ENCODE measurements at regions not wholly inside any gene's neighbourhood (a gene's known extent, or its start where the extent isn't known, plus 50 kb on each side); places are given as distances from the start of the nearest gene placed in this dataset.

DNA sequence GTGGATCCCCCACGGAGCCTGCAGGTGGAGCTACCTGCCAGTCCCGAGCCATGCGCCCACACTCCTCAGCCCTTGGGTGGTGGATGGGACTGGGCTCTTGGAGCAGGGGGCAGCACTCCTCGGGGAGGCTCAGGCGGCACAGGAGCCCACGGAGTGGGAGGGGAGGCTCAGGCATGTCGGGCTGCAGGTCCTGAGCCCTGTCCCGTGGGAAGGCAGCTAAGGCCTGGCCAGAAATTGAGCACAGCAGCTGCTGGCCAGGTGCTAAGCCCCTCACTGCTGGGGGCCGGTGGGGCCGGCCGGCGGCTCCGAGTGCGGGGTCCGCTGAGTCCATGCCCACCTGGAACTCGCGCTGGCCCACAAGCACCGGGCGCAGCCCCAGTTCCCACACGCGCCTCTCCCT, 91.7 kb upstream of the ACVR1 start:
- TF ChIP-seq, protein P1, sequence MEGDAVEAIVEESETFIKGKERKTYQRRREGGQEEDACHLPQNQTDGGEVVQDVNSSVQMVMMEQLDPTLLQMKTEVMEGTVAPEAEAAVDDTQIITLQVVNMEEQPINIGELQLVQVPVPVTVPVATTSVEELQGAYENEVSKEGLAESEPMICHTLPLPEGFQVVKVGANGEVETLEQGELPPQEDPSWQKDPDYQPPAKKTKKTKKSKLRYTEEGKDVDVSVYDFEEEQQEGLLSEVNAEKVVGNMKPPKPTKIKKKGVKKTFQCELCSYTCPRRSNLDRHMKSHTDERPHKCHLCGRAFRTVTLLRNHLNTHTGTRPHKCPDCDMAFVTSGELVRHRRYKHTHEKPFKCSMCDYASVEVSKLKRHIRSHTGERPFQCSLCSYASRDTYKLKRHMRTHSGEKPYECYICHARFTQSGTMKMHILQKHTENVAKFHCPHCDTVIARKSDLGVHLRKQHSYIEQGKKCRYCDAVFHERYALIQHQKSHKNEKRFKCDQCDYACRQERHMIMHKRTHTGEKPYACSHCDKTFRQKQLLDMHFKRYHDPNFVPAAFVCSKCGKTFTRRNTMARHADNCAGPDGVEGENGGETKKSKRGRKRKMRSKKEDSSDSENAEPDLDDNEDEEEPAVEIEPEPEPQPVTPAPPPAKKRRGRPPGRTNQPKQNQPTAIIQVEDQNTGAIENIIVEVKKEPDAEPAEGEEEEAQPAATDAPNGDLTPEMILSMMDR (conservative IDR thresholded peaks at IDR 0.05; ENCODE audit: low read length), result no peak
- H3K4me3 ChIP-seq (ENCODE audit: low read length), result no peak overlapping the region
- no peak for DNase-seq (ENCODE audit: low read depth)

DNA sequence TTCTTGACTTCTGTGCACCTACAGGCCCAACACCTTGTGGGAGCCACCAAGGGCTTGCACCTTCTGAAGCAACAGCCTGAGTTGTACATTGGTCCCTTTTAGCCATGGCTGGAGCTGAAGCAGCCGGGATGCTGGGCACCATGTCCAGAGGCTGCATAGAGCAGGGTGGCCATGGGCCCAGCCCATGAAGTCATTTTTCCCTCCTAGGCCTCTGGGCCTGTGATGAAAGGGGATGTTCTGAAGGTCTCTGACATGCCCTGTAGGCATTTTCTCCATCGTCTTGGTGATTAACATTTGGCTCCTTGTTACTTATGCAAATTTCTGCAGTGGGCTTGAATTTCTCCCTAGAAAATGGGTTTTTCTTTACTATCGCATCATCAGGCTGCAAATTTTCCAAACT, 83.1 kb upstream of the ACVR1 start:
- no peak overlapping the region for H3K4me3 ChIP-seq (ENCODE audit: low read length)
- TF ChIP-seq, protein P1 (conservative IDR thresholded peaks at IDR 0.05; ENCODE audit: low read length), result no peak
- no peak for DNase-seq (ENCODE audit: low read depth)

DNA sequence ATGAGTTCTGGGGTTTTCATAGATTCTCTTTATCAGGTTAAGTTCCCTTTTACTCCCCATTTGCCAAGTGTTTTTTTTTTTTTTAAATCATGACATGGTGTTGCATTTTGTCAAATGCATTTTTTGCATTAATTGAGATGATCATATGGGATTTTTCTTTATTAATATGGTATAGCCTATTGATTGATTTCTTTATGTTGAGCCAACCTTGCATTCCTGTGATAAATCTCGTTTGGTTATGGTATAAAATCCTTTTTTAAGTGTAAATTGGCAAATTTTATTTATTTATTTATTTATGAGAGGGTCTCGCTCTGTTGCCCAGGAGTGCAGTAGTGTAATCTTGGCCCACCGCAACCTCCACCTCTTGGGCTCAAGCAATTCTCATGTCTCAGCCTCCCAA, 81.5 kb upstream of the ACVR1 start:
- no peak for DNase-seq (ENCODE audit: low read depth)
- TF ChIP-seq, protein P1 (conservative IDR thresholded peaks at IDR 0.05; ENCODE audit: low read length), result no peak

DNA sequence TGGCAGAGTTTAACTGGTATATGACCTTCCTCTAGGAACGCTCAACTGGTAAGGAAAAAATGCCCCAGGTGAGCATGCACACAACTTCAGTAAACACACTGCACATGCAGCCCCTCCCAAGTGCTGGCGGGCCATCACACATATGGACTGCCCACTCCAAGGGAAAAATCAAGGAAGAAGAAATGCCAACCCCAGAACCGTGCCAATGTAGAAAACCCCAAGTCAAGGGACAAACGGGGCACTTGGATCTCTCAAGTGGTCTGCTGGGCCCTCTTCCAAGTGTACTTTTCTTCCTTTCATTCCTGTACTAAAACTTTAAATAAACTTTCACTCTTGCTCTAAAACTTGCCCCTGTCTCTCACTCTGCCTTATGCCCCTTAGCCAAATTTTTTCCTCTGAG, 76.4 kb upstream of the ACVR1 start:
- TF ChIP-seq, protein P1 (conservative IDR thresholded peaks at IDR 0.05; ENCODE audit: low read length), result no peak
- no peak for DNase-seq (ENCODE audit: low read depth)
- H3K4me3 ChIP-seq (ENCODE audit: low read length), result no peak overlapping the region

More for the DNA sequence above, 81.5 kb upstream of the ACVR1 start:
- no peak overlapping the region for H3K4me3 ChIP-seq (ENCODE audit: low read length)

DNA sequence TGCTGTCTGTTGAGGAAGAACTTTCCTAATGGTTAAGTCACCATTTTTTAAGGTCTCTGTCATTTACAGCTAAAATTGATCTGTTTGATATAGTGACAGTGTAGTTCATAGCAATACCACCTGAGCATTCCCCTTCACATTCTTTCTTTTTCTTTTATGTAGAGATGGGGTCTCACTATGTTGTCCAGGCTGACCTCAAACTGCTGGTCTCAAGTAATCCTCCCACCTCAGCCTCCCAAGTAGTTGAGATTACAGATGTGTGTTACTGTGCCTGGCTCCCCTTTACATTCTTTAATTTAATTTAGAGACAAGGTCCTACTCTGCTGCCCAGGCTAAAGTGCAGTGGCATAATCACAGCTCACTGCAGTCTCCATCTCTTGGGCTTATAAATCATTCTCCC, 72.7 kb upstream of the ACVR1 start:
- H3K4me3 ChIP-seq (ENCODE audit: low read length), result no peak overlapping the region
- no peak for DNase-seq (ENCODE audit: low read depth)
- TF ChIP-seq, protein P1 (conservative IDR thresholded peaks at IDR 0.05; ENCODE audit: low read length), result no peak

DNA sequence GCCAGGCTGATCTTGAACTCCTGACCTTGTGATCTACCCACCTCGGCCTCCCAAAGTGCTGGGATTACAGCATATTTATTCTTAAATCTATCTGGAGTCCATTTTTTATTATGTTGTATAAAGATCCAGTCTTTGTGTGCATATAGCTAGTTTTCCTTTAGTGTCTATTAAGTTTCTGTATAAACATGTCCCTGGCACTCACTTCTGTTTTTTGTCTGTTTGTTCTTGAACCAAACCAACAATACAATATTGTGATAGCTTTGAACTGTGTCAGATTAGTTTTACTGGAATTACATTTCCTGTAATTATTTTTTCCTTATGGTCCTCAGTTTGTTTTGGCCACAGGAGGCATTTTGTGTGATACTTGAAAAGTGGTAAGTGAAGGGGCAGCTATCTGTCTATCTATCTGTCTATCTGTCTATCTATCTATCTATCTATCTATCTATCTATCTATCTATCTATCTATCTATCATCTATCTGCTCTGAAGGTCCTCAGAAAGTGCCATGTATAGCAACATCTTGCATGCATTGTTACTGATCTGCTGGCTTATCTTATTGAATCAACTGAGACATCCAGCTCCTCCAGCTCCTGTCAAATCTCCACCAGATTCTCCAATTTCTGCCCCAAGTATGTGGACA, 70.9 kb upstream of the ACVR1 start:
- TF ChIP-seq, protein P1 (conservative IDR thresholded peaks at IDR 0.05; ENCODE audit: low read length), result no peak
- DNase-seq (ENCODE audit: low read depth), result no peak
- H3K4me3 ChIP-seq (ENCODE audit: low read length), result no peak overlapping the region

DNA sequence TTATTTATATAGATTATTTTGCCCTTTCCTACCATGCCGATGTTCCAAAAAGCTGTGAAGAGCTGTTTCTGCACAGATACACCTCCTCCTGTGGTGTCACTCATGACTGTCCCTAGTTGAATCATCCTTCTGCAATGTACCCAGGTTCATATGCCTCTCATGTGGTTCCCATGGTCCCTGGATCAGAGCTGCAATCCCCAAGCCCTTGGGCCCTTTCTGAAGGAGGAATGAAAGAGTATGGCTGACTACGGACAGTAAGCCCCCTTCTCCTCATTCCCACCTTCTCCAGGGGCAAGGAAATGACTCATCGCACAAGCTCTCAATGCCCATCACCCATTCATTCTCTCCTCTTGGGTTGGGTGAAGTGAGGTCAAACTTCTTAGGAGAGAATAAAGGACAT, 63.9 kb upstream of the ACVR1 start:
- no peak for DNase-seq (ENCODE audit: low read depth)
- TF ChIP-seq, protein P1 (conservative IDR thresholded peaks at IDR 0.05; ENCODE audit: low read length), result no peak
- no peak overlapping the region for H3K4me3 ChIP-seq (ENCODE audit: low read length)
